ENCODE measurements at regions not wholly inside any gene's neighbourhood (a gene's known extent, or its start where the extent isn't known, plus 50 kb on each side); places are given as distances from the start of the nearest gene placed in this dataset.

DNA sequence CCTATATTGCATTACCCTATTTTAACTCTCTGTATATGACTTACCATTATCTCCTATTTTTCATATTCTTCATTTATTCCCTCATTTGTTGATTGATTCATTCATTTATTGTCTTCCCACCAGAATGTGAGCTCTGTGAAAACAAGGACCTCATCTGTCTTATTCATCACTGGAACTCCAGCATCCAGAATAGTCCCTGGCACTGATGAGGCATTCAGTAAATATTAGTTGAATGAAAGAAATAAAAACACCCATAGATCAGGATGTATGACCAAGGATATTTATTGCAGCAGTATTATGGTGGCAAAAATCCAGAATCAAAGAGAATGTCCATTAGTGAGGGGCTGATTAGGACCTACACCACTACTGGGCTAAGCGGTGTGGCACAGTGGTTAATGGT lies 164.9 kb downstream of the SPRY1 start:
- no peak for TF ChIP-seq CTCF (IDR thresholded peaks at IDR 0.05; ENCODE audit: low read length)
- no peak for TF ChIP-seq EZH2 (IDR thresholded peaks at IDR 0.05; ENCODE audit: borderline replicate concordance, low read length)
